ENCODE measurements at regions not wholly inside any gene's neighbourhood (a gene's known extent, or its start where the extent isn't known, plus 50 kb on each side); places are given as distances from the start of the nearest gene placed in this dataset.

DNA sequence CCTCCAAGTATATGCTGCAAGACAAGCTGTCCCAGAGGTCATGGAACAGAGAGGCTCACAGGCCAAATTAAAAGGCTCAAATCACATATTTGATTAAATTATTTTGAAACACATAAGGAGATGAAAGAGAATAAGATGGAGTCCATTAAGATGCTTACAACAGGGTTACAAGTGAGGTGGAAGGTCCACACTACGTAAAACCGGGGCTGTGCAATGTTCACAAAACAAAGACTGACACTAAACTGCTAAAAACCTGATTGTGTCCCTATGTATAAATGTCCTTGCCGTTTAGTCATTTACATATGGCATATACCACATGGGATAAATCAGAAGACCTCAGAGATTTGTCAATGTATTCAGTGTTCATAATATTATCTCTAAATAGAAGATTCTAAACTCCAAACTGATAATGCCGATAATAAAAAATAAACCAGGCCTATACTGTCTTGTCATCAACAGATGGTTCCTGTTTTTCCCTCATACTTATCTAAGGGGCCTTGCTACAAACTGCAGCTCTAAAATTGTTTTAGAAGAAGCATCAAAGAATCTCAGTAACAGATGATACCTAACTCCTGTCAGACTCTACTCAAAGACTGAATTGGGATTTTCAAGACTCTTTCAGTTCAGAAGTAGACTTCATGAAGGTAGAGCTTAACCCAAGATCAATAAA, 51.8 kb upstream of the RIPOR2 start:
- TF ChIP-seq, protein P1, sequence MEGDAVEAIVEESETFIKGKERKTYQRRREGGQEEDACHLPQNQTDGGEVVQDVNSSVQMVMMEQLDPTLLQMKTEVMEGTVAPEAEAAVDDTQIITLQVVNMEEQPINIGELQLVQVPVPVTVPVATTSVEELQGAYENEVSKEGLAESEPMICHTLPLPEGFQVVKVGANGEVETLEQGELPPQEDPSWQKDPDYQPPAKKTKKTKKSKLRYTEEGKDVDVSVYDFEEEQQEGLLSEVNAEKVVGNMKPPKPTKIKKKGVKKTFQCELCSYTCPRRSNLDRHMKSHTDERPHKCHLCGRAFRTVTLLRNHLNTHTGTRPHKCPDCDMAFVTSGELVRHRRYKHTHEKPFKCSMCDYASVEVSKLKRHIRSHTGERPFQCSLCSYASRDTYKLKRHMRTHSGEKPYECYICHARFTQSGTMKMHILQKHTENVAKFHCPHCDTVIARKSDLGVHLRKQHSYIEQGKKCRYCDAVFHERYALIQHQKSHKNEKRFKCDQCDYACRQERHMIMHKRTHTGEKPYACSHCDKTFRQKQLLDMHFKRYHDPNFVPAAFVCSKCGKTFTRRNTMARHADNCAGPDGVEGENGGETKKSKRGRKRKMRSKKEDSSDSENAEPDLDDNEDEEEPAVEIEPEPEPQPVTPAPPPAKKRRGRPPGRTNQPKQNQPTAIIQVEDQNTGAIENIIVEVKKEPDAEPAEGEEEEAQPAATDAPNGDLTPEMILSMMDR (IDR thresholded peaks at IDR 0.05; ENCODE audit: poor library complexity): no peak
- TF ChIP-seq EZH2 (IDR thresholded peaks at IDR 0.05; ENCODE audit: borderline replicate concordance): no peak

Data from hepatocyte (in vitro differentiated cells).